Osteoblast (primary cell): ENCODE measurements at regions not wholly inside any gene's neighbourhood (a gene's known extent, or its start where the extent isn't known, plus 50 kb on each side); places are given as distances from the start of the nearest gene placed in this dataset.

ENCODE experiments used
- DNase-seq: peaks from one replicate; pipeline ENCODE4 v3.0.0; 2011; ENCODE audit warnings: low spot score, mixed read lengths; ENCODE audit not compliant: insufficient read length; ENCODE audit errors: missing footprints
- H2AFZ ChIP-seq: 2 replicates; pipeline ENCODE4 v1.6.0; 2011; ENCODE audit warnings: mild to moderate bottlenecking, low read length
- H3K27ac ChIP-seq: 2 replicates; pipeline ENCODE4 v1.5.1; 2011; ENCODE audit warnings: mild to moderate bottlenecking, low read depth, low read length, moderate library complexity
- H3K27me3 ChIP-seq: 2 replicates; pipeline ENCODE4 v1.6.0; 2012; ENCODE audit warnings: mild to moderate bottlenecking, control low read depth, inconsistent platforms, low read length, moderate library complexity; ENCODE audit not compliant: insufficient read depth
- H3K36me3 ChIP-seq: 2 replicates; pipeline ENCODE4 v1.5.1; 2011; ENCODE audit warnings: mild to moderate bottlenecking, low read length, control low read depth, moderate library complexity; ENCODE audit not compliant: insufficient read depth
- H3K4me1 ChIP-seq: 2 replicates; pipeline ENCODE4 v1.5.1; 2011; ENCODE audit warnings: mild to moderate bottlenecking, low read length, control low read depth, moderate library complexity; ENCODE audit not compliant: insufficient read depth
- H3K4me2 ChIP-seq: 2 replicates; pipeline ENCODE4 v1.6.0; 2011; ENCODE audit warnings: mild to moderate bottlenecking, low read length; ENCODE audit not compliant: insufficient read depth
- H3K4me3 ChIP-seq: fragments of 200-600 bp; sonication (generic); 3 replicates; pipeline ENCODE4 v1.5.1; 2012; ENCODE audit warnings: mild to moderate bottlenecking, low read length, inconsistent platforms; ENCODE audit not compliant: insufficient read depth
- H3K79me2 ChIP-seq: 2 replicates; pipeline ENCODE4 v1.6.0; 2012; ENCODE audit warnings: mild to moderate bottlenecking, low read length, control low read depth, inconsistent platforms; ENCODE audit not compliant: insufficient read depth
- H3K9me3 ChIP-seq: 2 replicates; pipeline ENCODE4 v1.5.1; 2011; ENCODE audit warnings: low read depth, low read length, control low read depth
- H4K20me1 ChIP-seq: 2 replicates; pipeline ENCODE4 v1.6.0; 2012; ENCODE audit warnings: mild to moderate bottlenecking, low read length, control low read depth; ENCODE audit not compliant: insufficient read depth
- TF ChIP-seq, protein P1 (sequence below): IDR thresholded peaks from 2 replicates; pipeline ENCODE4 v1.5.1; 2011; ENCODE audit warnings: mild to moderate bottlenecking, low read depth, low read length, moderate library complexity; ENCODE audit errors: extremely low read depth

DNA sequence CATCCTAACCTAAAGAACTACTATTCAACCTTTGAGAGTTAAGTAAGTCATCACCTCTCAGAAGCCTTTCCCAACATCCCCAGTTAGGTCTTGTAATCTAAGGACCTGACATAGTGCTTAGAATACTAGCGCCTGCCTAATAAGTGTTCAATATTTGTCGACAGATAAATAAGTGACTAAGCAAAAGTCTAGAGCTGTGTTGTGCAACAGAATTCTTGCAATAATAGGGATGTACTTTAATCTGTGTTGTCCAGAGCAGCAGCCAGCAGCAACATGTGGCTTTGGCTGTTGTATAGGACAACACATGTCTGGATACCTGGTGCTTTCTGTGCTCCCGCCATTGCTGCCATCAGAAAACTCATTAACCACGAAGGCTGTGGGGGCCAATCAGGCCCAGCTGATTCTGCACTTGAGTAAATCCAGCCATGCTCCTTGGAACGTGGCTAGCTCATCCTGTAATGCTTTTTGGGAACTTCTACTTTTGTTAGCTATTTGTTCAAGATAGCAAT is 66.8 kb upstream of the NTM start:
- Histone ChIP-seq H3K36me3 (no peaks in the 10 kb centered on the region), H4K20me1 (no peaks in the 10 kb centered on the region), H3K79me2 (no peaks in the 10 kb centered on the region), H3K4me3 (no peak overlapping the region), H3K9me3 (no peaks in the 10 kb centered on the region), H2AFZ (no peak overlapping the region), H3K4me2 (no peak overlapping the region), H3K27ac (no peak overlapping the region), H3K27me3 (no peaks in the 10 kb centered on the region), H3K4me1 (no peaks in the 10 kb centered on the region)
- no peak for DNase-seq
- TF ChIP-seq, protein P1, sequence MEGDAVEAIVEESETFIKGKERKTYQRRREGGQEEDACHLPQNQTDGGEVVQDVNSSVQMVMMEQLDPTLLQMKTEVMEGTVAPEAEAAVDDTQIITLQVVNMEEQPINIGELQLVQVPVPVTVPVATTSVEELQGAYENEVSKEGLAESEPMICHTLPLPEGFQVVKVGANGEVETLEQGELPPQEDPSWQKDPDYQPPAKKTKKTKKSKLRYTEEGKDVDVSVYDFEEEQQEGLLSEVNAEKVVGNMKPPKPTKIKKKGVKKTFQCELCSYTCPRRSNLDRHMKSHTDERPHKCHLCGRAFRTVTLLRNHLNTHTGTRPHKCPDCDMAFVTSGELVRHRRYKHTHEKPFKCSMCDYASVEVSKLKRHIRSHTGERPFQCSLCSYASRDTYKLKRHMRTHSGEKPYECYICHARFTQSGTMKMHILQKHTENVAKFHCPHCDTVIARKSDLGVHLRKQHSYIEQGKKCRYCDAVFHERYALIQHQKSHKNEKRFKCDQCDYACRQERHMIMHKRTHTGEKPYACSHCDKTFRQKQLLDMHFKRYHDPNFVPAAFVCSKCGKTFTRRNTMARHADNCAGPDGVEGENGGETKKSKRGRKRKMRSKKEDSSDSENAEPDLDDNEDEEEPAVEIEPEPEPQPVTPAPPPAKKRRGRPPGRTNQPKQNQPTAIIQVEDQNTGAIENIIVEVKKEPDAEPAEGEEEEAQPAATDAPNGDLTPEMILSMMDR, result no peak

DNA sequence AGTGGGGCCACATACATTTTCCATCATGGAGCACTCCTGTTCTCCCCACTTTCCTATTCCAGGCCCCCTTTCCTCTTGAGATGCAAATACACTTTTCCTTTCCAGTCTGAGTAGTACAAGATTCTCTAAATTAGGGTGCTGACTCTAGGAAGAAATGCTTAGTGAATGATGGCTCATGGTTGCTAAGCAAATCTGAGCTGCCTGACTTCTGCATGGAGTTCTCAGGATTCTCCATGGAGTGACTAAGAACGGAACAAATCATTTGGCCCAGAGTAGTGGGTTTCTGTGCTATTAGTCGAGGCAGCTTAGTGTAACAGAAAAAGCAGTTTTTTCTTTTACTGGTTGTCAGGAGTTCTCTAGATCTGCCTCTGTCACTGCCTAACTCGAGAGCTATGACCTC is 65.4 kb upstream of the NTM start:
- Histone ChIP-seq H3K79me2 (no peaks in the 10 kb centered on the region), H3K4me2 (no peak overlapping the region), H3K4me1 (no peaks in the 10 kb centered on the region), H3K27me3 (no peaks in the 10 kb centered on the region), H2AFZ (no peak overlapping the region), H3K4me3 (no peak overlapping the region), H4K20me1 (no peaks in the 10 kb centered on the region), H3K27ac (no peak overlapping the region), H3K9me3 (no peaks in the 10 kb centered on the region), H3K36me3 (no peaks in the 10 kb centered on the region)
- TF ChIP-seq, protein P1, result no peak
- no peak for DNase-seq

DNA sequence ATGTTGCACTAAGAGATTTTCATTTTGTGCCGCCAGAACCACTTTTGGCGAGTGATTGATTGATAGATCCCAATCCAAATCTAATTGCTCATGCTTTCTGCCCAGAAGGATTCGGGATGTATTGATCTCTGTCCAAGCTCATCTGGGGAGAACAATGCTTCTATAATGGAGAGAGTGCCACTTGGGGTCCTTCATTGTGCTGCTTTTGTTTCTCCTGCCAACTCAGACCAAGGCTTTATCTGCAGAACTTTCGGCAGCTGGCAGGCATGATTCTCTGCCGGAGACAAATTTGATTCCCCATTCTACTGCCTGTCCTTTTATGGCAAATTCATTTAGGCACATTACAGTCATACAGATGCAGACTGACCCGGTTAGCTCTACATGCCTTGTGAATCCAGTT is 62.9 kb upstream of the NTM start:
- H3K4me3 ChIP-seq, result no peak overlapping the region
- H3K79me2 ChIP-seq, result no peaks in the 10 kb centered on the region
- H2AFZ ChIP-seq, result no peak overlapping the region
- no peaks in the 10 kb centered on the region for H3K9me3 ChIP-seq
- TF ChIP-seq, protein P1, result no peak
- no peaks in the 10 kb centered on the region for H3K27me3 ChIP-seq
- no peaks in the 10 kb centered on the region for H3K36me3 ChIP-seq
- no peak overlapping the region for H3K4me2 ChIP-seq
- H3K4me1 ChIP-seq, result no peaks in the 10 kb centered on the region
- H3K27ac ChIP-seq, result no peak overlapping the region
- no peaks in the 10 kb centered on the region for H4K20me1 ChIP-seq
- DNase-seq, result no peak

DNA sequence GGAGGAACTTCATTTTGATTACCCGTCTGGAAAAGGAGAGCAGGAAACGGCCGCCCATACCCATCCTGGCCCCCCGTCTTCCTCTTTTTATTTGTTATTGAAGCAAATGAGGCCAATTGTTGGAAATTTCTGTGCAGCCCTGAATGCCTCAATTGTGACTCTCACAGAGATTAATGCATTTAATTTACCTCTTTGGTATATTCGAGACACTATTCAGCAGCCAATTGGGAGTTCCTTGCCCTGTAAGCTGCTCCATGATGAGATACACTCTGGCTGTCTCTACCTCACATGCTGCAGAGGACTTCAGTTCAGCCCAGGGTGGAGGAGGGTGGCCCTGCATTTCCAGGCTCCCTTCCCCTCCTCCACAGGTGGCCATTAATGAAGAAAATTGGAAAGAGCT is 60.6 kb upstream of the NTM start:
- TF ChIP-seq, protein P1, result no peak
- DNase-seq, result no peak
- Histone ChIP-seq H3K4me3 (no peak overlapping the region), H4K20me1 (no peaks in the 10 kb centered on the region), H3K9me3 (no peaks in the 10 kb centered on the region), H2AFZ (no peak overlapping the region), H3K36me3 (no peaks in the 10 kb centered on the region), H3K4me2 (no peak overlapping the region), H3K27me3 (no peaks in the 10 kb centered on the region), H3K27ac (no peak overlapping the region), H3K4me1 (no peaks in the 10 kb centered on the region), H3K79me2 (no peaks in the 10 kb centered on the region)
